K562 (cell line): ENCODE measurements at regions not wholly inside any gene's neighbourhood (a gene's known extent, or its start where the extent isn't known, plus 50 kb on each side); places are given as distances from the start of the nearest gene placed in this dataset.

ENCODE experiments used
- ATAC-seq: fragments of 200-7000 bp; cut with Tn5 transposase; 3 replicates; pipeline ENCODE4 v1.9.1; 2020; ENCODE audit warnings: moderate library complexity
- BruUV-seq: library from RNA; stranded (reverse); fragments of 400-500 nt; replicated peaks from 2 replicates; lab custom pipeline; 2021; lab: Mats Ljungman, UMichigan
- CTCF ChIA-PET: fragments of 300-600 bp; formaldehyde crosslinking; extraction: SDS; loops from one replicate; lab custom pipeline; 2021; ENCODE audit warnings: low intra/inter-chr PET ratio; lab: Yijun Ruan, JAX
- POLR2A ChIA-PET: fragments of 300-600, 350-650 bp; sonication (Branson Sonifier 250); formaldehyde crosslinking; extraction: SDS; loops from one replicate; lab custom pipeline; 2021; ENCODE audit warnings: antibody characterized with exemption, inconsistent platforms; lab: Yijun Ruan, JAX
- DNase-seq, 4 experiments: peaks; one replicate each; pipeline versions ENCODE4 v3.0.0 to v3.0.0-alpha.2; 2011 to 2018; ENCODE audit warnings: low spot score in 3 of 4, mixed read lengths in 3 of 4; ENCODE audit errors: extremely low read depth in 1 of 4
- FAIRE-seq: peaks from 2 replicates; lab custom pipeline; 2011; peaks lifted over from hg19 to GRCh38; lab: Jason Lieb, UNC
- H2AFZ ChIP-seq: 2 replicates; pipeline ENCODE4 v1.6.0; 2011; ENCODE audit warnings: low read depth, low read length, control low read depth, inconsistent platforms
- H3K27ac ChIP-seq: fragments of 200-600 bp; 3 replicates; pipeline ENCODE4 v1.8.0; 2011; ENCODE audit warnings: low read depth, mild to moderate bottlenecking, control low read depth, inconsistent platforms, low read length, moderate library complexity, mixed read lengths; ENCODE audit errors: extremely low read depth
- H3K27me3 ChIP-seq, 2 experiments: fragments of 300-600 bp in 1 of 2; 2 replicates in 1 of 2; 3 replicates in 1 of 2; pipeline versions ENCODE4 v1.6.0 to v1.8.0; 2011; ENCODE audit warnings: inconsistent platforms in 2 of 2, low read length in 2 of 2, mild to moderate bottlenecking in 1 of 2, mixed read lengths in 1 of 2, moderate library complexity in 1 of 2; ENCODE audit not compliant: control insufficient read depth in 2 of 2, insufficient read depth in 2 of 2
- H3K36me3 ChIP-seq: fragments of 300-600 bp; 3 replicates; pipeline ENCODE4 v1.8.0; 2011; ENCODE audit warnings: mild to moderate bottlenecking, low read length, inconsistent platforms; ENCODE audit not compliant: control insufficient read depth, insufficient read depth
- H3K4me1 ChIP-seq, 2 experiments: fragments of 200-600 bp in 1 of 2; replicated peaks in 1 of 2; 2 replicates in 1 of 2; 3 replicates in 1 of 2; pipeline versions ENCODE4 v1.5.1 to v1.8.0; 2011; ENCODE audit warnings: inconsistent platforms in 2 of 2, low read length in 2 of 2, mild to moderate bottlenecking in 1 of 2, mixed read lengths in 1 of 2, moderate library complexity in 1 of 2; ENCODE audit not compliant: control insufficient read depth in 2 of 2, insufficient read depth in 2 of 2
- H3K4me2 ChIP-seq: 2 replicates; pipeline ENCODE4 v1.6.1; 2011; ENCODE audit warnings: low read length, control low read depth, inconsistent platforms, mixed read lengths; ENCODE audit not compliant: insufficient read depth
- H3K4me3 ChIP-seq: fragments of 200-600 bp; sonication (generic), shearing (Covaris generic); 2 replicates; pipeline ENCODE4 v1.5.1; 2016; ENCODE audit warnings: control low read depth, inconsistent platforms
- H3K79me2 ChIP-seq: fragments of 200-600 bp; 3 replicates; pipeline ENCODE4 v1.8.0; 2011; ENCODE audit warnings: low read length, inconsistent platforms; ENCODE audit not compliant: control insufficient read depth, insufficient read depth
- H3K9ac ChIP-seq, 2 experiments: 2 replicates each; pipeline versions ENCODE4 v1.6.0 to v1.6.1; 2011; ENCODE audit warnings: low read depth in 2 of 2, low read length in 2 of 2, control low read depth in 1 of 2, inconsistent platforms in 1 of 2, mild to moderate bottlenecking in 1 of 2, mixed read lengths in 1 of 2; ENCODE audit not compliant: insufficient read depth in 1 of 2
- H3K9me1 ChIP-seq: one replicate; pipeline ENCODE4 v1.6.0; 2011; ENCODE audit warnings: inconsistent platforms, mild to moderate bottlenecking, low read length, moderate library complexity; ENCODE audit not compliant: control insufficient read depth, insufficient read depth
- H3K9me3 ChIP-seq: replicated peaks from 2 replicates; pipeline ENCODE4 v1.5.1; 2011; ENCODE audit warnings: low read depth, low read length, inconsistent platforms; ENCODE audit not compliant: control insufficient read depth, insufficient read depth
- H4K20me1 ChIP-seq: replicated peaks from 2 replicates; pipeline ENCODE4 v1.6.1; 2011; ENCODE audit warnings: low read length, inconsistent platforms, mixed read lengths; ENCODE audit not compliant: control insufficient read depth, insufficient read depth
- NFYB ChIP-seq: IDR thresholded peaks from 2 replicates; pipeline ENCODE4 v1.6.1; 2011; ENCODE audit warnings: mild to moderate bottlenecking, moderate library complexity; ENCODE audit not compliant: insufficient read length; ENCODE audit errors: extremely low read depth
- SMARCA5 ChIP-seq: fragments of 450-650 bp; IDR thresholded peaks from 2 replicates; pipeline ENCODE4 v1.6.1; 2016
- ZNF24 ChIP-seq: fragments of 450-650 bp; IDR thresholded peaks from 2 replicates; pipeline ENCODE4 v1.6.1; 2016
- ZSCAN29 ChIP-seq: fragments of 450-650 bp; IDR thresholded peaks from 2 replicates; pipeline ENCODE4 v1.6.1; 2017
- WGBS: fragments of 100-300 bp; shearing (Covaris generic); methylation state at CpG from one replicate; pipeline ENCODE4 v1.1.6; 2016; ENCODE audit warnings: low coverage, mixed read lengths; ENCODE audit not compliant: insufficient coverage; ENCODE audit errors: missing lambda C conversion rate; 5-methylcytosine and 5-hydroxymethylcytosine counted together
- in situ Hi-C: fragments of 300-500 bp; cut with MboI; formaldehyde crosslinking; loops from 4 replicates; pipeline ENCODE4 v1.15.0; 2018; ENCODE audit warnings: inconsistent platforms, mixed read lengths
- intact Hi-C: fragments of 100-400 bp; cut with micrococcal nuclease; formaldehyde crosslinking; loops from 2 replicates; pipeline ENCODE4 v1.14.2; 2022
- TF ChIP-seq, protein P1 (sequence below): IDR thresholded peaks from 2 replicates; pipeline ENCODE4 v1.6.1; 2011; ENCODE audit not compliant: insufficient read length; ENCODE audit errors: extremely low read depth
- TF ChIP-seq, protein P2 (sequence below): sonication (generic); formaldehyde crosslinking; IDR thresholded peaks from 2 replicates; pipeline ENCODE4 v1.8.0; 2022; ENCODE audit warnings: mild to moderate bottlenecking, missing genetic modification reagents

DNA sequence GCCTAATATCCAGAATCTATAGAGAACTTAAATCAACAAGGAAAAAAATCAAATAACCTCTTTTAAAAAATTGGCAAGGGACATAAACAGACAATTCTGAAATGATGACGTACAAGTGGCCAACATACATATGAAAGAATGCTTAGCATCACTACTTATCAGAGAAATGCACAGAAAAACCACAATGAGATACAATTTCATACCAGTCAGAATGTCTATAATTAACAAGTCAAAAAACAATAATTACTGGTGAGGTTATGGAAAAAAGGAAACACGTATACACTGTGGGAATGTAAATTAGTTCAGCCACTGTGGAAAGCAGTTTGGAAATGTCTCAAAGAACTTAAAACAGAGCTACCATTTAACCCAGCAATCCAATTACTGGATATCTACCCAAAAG is 1192.0 kb downstream of the CDH12 start:
- BruUV-seq, result no TSS peak
- H3K9me3 ChIP-seq, result no peaks in the 10 kb centered on the region
- no peaks in the 10 kb centered on the region for H4K20me1 ChIP-seq
- FAIRE-seq (no peak), ATAC-seq (no peak), DNase-seq (no peak)
- no peaks in the 10 kb centered on the region for H3K36me3 ChIP-seq
- H3K9ac ChIP-seq, result no peak overlapping the region
- H2AFZ ChIP-seq, result no peak overlapping the region
- H3K27me3 ChIP-seq, result no peaks in the 10 kb centered on the region
- 4% methylated on average over 2 of the region's 2 CpGs for WGBS
- H3K4me2 ChIP-seq, result no peak overlapping the region
- intact Hi-C loops (no loop called here), in situ Hi-C loops (no loop called here)
- CTCF ChIA-PET, result no interaction called here
- H3K4me3 ChIP-seq, result no peak overlapping the region
- H3K4me1 ChIP-seq, result no peaks in the 10 kb centered on the region
- no peaks in the 10 kb centered on the region for H3K9me1 ChIP-seq
- POLR2A ChIA-PET, result no interaction called here
- no peak overlapping the region for H3K27ac ChIP-seq
- TF ChIP-seq ZNF24 (no peak), ZSCAN29 (no peak), NFYB (no peak), SMARCA5 (no peak)
- TF ChIP-seq, protein P1, sequence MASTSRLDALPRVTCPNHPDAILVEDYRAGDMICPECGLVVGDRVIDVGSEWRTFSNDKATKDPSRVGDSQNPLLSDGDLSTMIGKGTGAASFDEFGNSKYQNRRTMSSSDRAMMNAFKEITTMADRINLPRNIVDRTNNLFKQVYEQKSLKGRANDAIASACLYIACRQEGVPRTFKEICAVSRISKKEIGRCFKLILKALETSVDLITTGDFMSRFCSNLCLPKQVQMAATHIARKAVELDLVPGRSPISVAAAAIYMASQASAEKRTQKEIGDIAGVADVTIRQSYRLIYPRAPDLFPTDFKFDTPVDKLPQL, result no peak
- TF ChIP-seq, protein P2, sequence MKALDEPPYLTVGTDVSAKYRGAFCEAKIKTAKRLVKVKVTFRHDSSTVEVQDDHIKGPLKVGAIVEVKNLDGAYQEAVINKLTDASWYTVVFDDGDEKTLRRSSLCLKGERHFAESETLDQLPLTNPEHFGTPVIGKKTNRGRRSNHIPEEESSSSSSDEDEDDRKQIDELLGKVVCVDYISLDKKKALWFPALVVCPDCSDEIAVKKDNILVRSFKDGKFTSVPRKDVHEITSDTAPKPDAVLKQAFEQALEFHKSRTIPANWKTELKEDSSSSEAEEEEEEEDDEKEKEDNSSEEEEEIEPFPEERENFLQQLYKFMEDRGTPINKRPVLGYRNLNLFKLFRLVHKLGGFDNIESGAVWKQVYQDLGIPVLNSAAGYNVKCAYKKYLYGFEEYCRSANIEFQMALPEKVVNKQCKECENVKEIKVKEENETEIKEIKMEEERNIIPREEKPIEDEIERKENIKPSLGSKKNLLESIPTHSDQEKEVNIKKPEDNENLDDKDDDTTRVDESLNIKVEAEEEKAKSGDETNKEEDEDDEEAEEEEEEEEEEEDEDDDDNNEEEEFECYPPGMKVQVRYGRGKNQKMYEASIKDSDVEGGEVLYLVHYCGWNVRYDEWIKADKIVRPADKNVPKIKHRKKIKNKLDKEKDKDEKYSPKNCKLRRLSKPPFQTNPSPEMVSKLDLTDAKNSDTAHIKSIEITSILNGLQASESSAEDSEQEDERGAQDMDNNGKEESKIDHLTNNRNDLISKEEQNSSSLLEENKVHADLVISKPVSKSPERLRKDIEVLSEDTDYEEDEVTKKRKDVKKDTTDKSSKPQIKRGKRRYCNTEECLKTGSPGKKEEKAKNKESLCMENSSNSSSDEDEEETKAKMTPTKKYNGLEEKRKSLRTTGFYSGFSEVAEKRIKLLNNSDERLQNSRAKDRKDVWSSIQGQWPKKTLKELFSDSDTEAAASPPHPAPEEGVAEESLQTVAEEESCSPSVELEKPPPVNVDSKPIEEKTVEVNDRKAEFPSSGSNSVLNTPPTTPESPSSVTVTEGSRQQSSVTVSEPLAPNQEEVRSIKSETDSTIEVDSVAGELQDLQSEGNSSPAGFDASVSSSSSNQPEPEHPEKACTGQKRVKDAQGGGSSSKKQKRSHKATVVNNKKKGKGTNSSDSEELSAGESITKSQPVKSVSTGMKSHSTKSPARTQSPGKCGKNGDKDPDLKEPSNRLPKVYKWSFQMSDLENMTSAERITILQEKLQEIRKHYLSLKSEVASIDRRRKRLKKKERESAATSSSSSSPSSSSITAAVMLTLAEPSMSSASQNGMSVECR (CRISPR knock-in tag), result no peak
- H3K79me2 ChIP-seq, result no peaks in the 10 kb centered on the region
